ENCODE measurements at regions not wholly inside any gene's neighbourhood (a gene's known extent, or its start where the extent isn't known, plus 50 kb on each side); places are given as distances from the start of the nearest gene placed in this dataset.

DNA sequence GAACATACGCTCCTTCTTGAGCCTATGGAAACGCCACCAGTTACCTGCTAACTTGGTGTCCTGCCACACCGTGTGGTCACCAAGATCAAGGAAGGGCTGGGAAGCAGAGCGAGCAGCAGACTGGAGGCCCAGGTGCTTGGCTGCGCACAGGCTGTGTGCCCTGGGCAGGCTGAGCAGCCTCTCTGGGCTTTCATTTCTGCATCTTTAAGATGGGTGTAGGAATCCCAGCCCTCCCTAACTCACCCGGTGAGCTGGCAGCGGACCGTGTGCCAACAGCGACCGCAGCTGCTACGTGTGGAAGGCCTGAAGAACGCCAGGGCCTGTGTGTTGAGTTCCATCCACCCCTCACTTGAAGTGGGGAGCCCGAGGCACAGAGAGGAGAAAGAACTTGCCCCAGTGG, 80.0 kb downstream of the IRF8 start:
- Histone ChIP-seq H3K4me3 (no peak overlapping the region), H3K27ac (no peak overlapping the region), H3K9me3 (no peaks in the 10 kb centered on the region), H3K4me1 (replicated peaks) (no peaks in the 10 kb centered on the region), H3K27me3 (replicated peaks; ENCODE audit: insufficient read depth) (peaks cover 2% of the 10 kb centered on the region), H3K36me3 (no peaks in the 10 kb centered on the region)
- no peak for DNase-seq (ENCODE audit: low spot score)
- intact Hi-C loops (cut with DNase I): no loop called here
- TF ChIP-seq POLR2A (IDR thresholded peaks at IDR 0.05) (no peak), CTCF (IDR thresholded peaks at IDR 0.05) (no peak), POLR2AphosphoS5 (IDR thresholded peaks at IDR 0.05) (no peak)
- WGBS: 92% methylated on average over 13 of the region's 13 CpGs

DNA sequence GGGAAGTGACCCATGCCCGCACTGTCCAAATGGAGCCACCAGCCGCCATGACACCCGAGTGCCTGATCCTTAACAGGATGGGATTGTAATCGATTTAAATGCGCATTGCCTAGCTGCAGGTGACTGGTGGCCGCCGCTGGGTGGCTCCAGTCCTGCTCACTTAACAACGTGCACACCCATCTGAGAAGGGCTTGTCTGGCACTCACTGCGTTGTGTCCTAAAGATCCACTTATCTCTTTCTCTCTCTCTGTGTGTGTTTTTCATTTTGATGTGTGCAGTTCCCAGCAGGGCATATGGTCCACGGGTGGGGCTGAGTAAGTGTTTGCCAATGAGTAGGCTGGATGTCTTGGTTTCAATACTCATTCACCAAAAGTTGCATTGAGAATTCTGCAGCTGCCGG, 80.6 kb downstream of the IRF8 start:
- no peak for DNase-seq (ENCODE audit: low spot score)
- WGBS: 70% methylated on average over 11 of the region's 11 CpGs
- intact Hi-C loops (cut with DNase I): loop anchor here (10.0 kb wide), 1 partner anchor 155 kb away; no protein-coding TSS in a partner anchor
- H3K4me3 ChIP-seq: no peak overlapping the region
- H3K4me1 ChIP-seq (replicated peaks): no peaks in the 10 kb centered on the region
- no peak overlapping the region for H3K27ac ChIP-seq
- H3K36me3 ChIP-seq: no peaks in the 10 kb centered on the region
- TF ChIP-seq CTCF (IDR thresholded peaks at IDR 0.05) (no peak), POLR2A (IDR thresholded peaks at IDR 0.05) (no peak), POLR2AphosphoS5 (IDR thresholded peaks at IDR 0.05) (no peak)
- peaks cover 2% of the 10 kb centered on the region for H3K27me3 ChIP-seq (replicated peaks; ENCODE audit: insufficient read depth)
- no peaks in the 10 kb centered on the region for H3K9me3 ChIP-seq

- 78% methylated on average over 6 of the region's 6 CpGs for WGBS
- no peak for TF ChIP-seq POLR2A (IDR thresholded peaks at IDR 0.05)
- TF ChIP-seq CTCF (IDR thresholded peaks at IDR 0.05): no peak
- no peak for TF ChIP-seq POLR2AphosphoS5 (IDR thresholded peaks at IDR 0.05)
- Histone ChIP-seq H3K9me3 (no peaks in the 10 kb centered on the region), H3K4me3 (no peak overlapping the region), H3K4me1 (replicated peaks) (no peaks in the 10 kb centered on the region), H3K27me3 (replicated peaks; ENCODE audit: insufficient read depth) (peaks cover 2% of the 10 kb centered on the region), H3K36me3 (no peaks in the 10 kb centered on the region), H3K27ac (no peak overlapping the region)
- DNase-seq (ENCODE audit: low spot score): no peak
- intact Hi-C loops (cut with DNase I): loop anchor here (10.0 kb wide), 1 partner anchor 156 kb away; no protein-coding TSS in a partner anchor
These were observed 81.7 kb downstream of the IRF8 start for GRCh38 chr16:85980686-85981085.

DNA sequence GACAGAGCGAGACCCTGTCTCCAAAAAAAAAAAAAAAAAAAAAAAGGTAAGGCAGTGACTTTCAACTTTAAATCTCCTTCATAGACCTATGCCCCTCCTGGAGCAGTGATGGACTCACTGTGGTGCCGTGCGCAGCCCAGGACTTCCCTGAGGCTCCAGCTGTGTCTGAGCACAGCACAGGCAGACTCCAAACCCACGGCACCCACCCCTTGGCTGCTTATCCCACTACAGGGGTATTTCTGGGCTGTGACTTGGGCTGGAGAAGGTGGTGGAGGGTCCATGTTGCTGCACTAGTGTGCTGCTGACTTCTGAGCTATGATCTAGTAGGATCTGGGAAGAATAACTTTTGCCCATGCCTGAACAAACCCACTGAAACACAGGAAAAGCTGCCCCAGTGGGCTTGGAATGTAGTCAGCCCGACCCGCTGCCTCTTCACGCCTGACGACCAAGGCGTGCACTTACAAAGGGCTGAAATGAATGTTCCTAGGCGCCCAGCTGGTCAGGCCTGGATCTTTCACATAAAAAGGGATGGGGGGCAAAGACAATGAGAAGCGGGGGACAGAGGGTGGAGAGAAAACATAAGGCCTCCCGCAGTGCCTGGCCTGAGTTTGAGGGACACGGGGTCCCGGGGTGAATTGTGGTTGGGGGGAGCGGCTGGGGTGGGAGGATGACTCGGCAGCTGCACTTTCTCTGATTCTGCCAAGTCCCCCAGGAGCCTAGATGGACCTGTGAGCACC, 83.0 kb downstream of the IRF8 start:
- WGBS: 73% methylated on average over 16 of the region's 16 CpGs
- intact Hi-C loops (cut with DNase I): loop anchor here (10.0 kb wide), 1 partner anchor 157 kb away; no protein-coding TSS in a partner anchor
- Histone ChIP-seq H3K9me3 (no peaks in the 10 kb centered on the region), H3K4me3 (no peak overlapping the region), H3K27me3 (replicated peaks; ENCODE audit: insufficient read depth) (peaks cover 2% of the 10 kb centered on the region), H3K36me3 (no peaks in the 10 kb centered on the region), H3K4me1 (replicated peaks) (no peaks in the 10 kb centered on the region), H3K27ac (no peak overlapping the region)
- TF ChIP-seq CTCF (IDR thresholded peaks at IDR 0.05) (no peak), POLR2AphosphoS5 (IDR thresholded peaks at IDR 0.05) (no peak), POLR2A (IDR thresholded peaks at IDR 0.05) (no peak)
- DNase-seq (ENCODE audit: low spot score): no peak

GRCh38 chr16:85982563-85982939, 83.6 kb downstream of the IRF8 start:
- H3K27me3 ChIP-seq (replicated peaks; ENCODE audit: insufficient read depth): peaks cover 2% of the 10 kb centered on the region
- intact Hi-C loops (cut with DNase I): loop anchor here (10.0 kb wide), 1 partner anchor 158 kb away; no protein-coding TSS in a partner anchor
- H3K4me3 ChIP-seq: no peak overlapping the region
- no peaks in the 10 kb centered on the region for H3K36me3 ChIP-seq
- no peaks in the 10 kb centered on the region for H3K4me1 ChIP-seq (replicated peaks)
- WGBS: 75% methylated on average over 23 of the region's 23 CpGs
- DNase-seq (ENCODE audit: low spot score): no peak
- no peak overlapping the region for H3K27ac ChIP-seq
- TF ChIP-seq POLR2A (IDR thresholded peaks at IDR 0.05): no peak
- no peak for TF ChIP-seq CTCF (IDR thresholded peaks at IDR 0.05)
- TF ChIP-seq POLR2AphosphoS5 (IDR thresholded peaks at IDR 0.05): no peak
- no peaks in the 10 kb centered on the region for H3K9me3 ChIP-seq
